Duodenal mucosa (tissue), 2 donors: ENCODE measurements at regions not wholly inside any gene's neighbourhood (a gene's known extent, or its start where the extent isn't known, plus 50 kb on each side); places are given as distances from the start of the nearest gene placed in this dataset.
"Not testable (repeated sequence)": the region's sequence is repeated elsewhere in the genome, so short reads cannot be mapped to it uniquely, and the experiment has no call there.

Experiments used
- H3K27ac ChIP-seq: one replicate; pipeline ENCODE4 v1.7.0; 2013; ENCODE audit warnings: low read depth, low read length
- H3K27me3 ChIP-seq, 2 donors: one replicate each; pipeline ENCODE4 v1.7.0; 2013; ENCODE audit warnings: low read length in 2 of 2, control low read depth in 1 of 2; ENCODE audit not compliant: insufficient read depth in 2 of 2, control insufficient read depth in 1 of 2
- H3K36me3 ChIP-seq, 2 donors: one replicate each; pipeline ENCODE4 v1.7.0; 2013; ENCODE audit warnings: low read length in 2 of 2, control low read depth in 1 of 2; ENCODE audit not compliant: insufficient read depth in 2 of 2, control insufficient read depth in 1 of 2
- H3K4me1 ChIP-seq, 2 donors: one replicate each; pipeline ENCODE4 v1.7.0; 2013; ENCODE audit warnings: low read length in 2 of 2, control low read depth in 1 of 2; ENCODE audit not compliant: insufficient read depth in 2 of 2, control insufficient read depth in 1 of 2
- H3K4me3 ChIP-seq, 2 donors: one replicate each; pipeline ENCODE4 v1.7.0; 2013; ENCODE audit warnings: low read length in 2 of 2, low read depth in 1 of 2
- H3K9ac ChIP-seq, 2 donors: one replicate each; pipeline ENCODE4 v1.7.0; 2013; ENCODE audit warnings: low read length in 2 of 2, low read depth in 1 of 2
- H3K9me3 ChIP-seq, 2 donors: one replicate each; pipeline ENCODE4 v1.7.0; 2013; ENCODE audit warnings: low read length in 2 of 2, control low read depth in 1 of 2; ENCODE audit not compliant: control insufficient read depth in 1 of 2

DNA sequence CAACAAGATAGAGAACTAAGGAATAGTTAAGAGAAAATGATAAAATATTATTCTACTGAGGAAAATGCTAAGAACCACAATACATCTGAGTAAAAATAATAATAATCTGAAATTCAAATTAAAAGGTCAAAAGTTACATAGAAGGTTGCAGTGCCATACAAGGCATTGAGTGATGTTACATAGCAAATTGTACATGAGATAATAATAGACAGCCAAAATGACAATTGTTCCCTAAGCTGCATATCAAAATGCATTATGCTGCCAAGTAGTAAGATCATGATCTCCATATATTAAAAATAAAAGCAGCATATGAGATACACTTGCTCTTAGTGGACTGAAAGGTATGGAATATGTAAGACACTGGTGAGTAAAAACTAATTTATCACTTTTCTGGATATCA is 547.7 kb downstream of the KCNT2 start:
- no peaks in the 10 kb centered on the region for H3K27me3 ChIP-seq
- no peaks in the 10 kb centered on the region for H3K36me3 ChIP-seq
- no peak overlapping the region for H3K9ac ChIP-seq
- no peaks in the 10 kb centered on the region for H3K4me1 ChIP-seq
- no peak overlapping the region for H3K27ac ChIP-seq
- H3K9me3 ChIP-seq: no peaks in the 10 kb centered on the region
- no peak overlapping the region for H3K4me3 ChIP-seq

DNA sequence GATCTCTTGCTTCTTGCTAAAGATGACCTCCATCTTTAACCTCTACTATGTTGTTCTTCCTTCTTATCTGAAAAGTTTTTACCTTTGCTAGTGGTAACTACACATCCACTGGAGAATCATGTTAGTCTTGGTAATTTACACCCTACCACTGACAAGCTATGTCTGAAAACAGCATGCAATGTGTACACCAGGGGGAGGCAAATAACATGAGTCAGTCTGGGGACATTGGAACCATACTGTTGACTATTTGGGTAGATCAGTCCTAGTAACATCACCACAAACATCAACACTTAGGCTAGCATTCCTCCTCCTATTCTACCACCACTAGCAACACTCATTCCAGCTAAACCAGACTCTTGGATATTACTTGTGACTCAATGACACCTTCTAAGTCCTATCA is 549.0 kb downstream of the KCNT2 start:
- Histone ChIP-seq H3K36me3 (no peaks in the 10 kb centered on the region), H3K27me3 (no peaks in the 10 kb centered on the region), H3K4me3 (no peak overlapping the region), H3K4me1 (no peaks in the 10 kb centered on the region), H3K9ac (no peak overlapping the region), H3K9me3 (no peaks in the 10 kb centered on the region), H3K27ac (no peak overlapping the region)

DNA sequence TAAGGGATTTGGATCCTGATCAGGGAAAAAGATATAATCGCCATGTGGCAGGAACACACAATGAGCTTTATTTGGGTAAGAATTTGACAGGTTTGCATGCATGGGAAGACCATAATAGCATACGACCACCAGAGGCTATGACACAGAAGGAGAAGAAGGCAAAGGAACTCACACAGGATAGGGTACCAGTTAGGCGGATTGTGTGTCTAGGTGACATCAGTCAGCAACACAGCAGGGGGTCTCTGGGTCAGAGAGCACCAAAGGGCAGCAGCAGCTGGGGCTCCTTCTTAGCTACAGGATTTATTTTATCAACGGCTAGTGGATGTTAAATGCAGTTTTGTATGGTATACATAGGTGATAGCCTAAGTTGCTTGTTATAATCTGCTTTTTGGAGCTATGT is 551.3 kb downstream of the KCNT2 start:
- Histone ChIP-seq H3K9ac (no peak overlapping the region), H3K9me3 (no peaks in the 10 kb centered on the region), H3K4me3 (no peak overlapping the region), H3K36me3 (no peaks in the 10 kb centered on the region), H3K27me3 (no peaks in the 10 kb centered on the region), H3K4me1 (no peaks in the 10 kb centered on the region), H3K27ac (no peak overlapping the region)

DNA sequence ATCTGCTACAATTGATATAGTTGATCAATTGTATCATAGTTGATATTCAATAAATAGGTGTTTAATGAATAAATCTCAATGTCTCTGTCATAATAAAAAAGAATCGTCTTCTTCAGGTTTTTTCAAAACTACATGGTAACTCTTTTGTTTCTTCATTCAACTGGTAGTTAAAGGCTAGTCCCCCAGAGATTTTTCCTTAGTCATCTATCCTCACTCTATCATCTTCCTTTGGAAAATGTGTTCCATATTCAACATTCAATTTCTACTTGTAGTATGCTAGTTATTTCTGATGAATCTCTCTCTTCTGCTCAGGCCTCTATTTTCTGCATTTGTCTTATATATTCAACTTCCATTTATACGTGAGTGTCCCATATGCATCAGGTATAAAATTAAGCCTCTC is 558.8 kb downstream of the KCNT2 start:
- Histone ChIP-seq H3K36me3 (no peaks in the 10 kb centered on the region), H3K27me3 (no peaks in the 10 kb centered on the region), H3K9me3 (no peaks in the 10 kb centered on the region), H3K9ac (no peak overlapping the region), H3K4me3 (no peak overlapping the region), H3K27ac (no peak overlapping the region), H3K4me1 (no peaks in the 10 kb centered on the region)

DNA sequence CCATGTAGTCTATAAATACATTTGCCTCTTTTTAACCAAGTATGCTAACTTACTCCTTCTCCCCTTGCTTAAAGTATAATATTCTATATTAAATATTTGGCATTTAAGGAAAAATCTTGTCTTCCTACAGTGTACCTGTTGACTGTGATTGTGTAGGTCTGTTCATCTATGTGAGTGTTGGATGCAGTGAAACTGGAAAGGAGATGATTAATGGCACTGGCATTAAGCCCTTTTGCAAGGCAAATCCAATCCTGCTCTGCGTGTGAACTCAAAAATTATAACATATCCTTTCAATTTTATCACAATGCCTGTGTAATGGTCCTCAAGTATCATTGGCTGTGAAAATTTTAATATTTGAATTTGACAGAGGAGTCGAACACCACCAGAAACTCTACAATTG is 565.0 kb downstream of the KCNT2 start:
- H3K27me3 ChIP-seq: no peaks in the 10 kb centered on the region
- H3K36me3 ChIP-seq: no peaks in the 10 kb centered on the region
- H3K4me3 ChIP-seq: no peak overlapping the region
- H3K9me3 ChIP-seq: no peaks in the 10 kb centered on the region
- H3K4me1 ChIP-seq: no peaks in the 10 kb centered on the region
- no peak overlapping the region for H3K27ac ChIP-seq
- no peak overlapping the region for H3K9ac ChIP-seq

DNA sequence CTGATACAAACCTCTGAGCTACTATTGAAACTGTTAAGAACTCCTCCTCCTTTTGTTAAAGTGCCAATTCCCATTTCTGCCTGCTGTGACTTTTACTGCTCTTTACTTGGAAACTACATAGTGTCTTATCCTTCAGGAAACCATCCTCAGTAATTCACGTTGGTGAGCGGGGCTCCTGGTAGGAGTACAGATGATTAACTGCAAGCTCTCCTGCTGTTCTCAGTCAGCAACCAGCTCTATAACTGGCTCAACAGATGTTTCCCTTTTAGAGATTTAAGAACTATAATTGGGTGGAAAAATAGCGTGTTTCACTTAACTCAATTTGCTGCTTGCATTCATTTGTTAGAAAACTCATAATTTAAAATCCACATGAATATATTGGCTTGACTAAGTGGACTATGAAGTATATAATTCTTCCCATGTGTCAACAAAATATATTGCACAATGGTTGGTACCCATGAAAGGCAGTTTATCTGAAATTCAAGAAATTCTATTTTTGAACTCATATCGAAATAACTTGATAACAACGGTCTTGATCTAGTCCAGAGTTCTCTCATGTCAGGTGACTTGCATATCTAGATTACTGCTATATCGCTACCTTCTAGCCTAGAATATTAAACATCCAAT is 574.0 kb downstream of the KCNT2 start:
- Histone ChIP-seq H3K36me3 (no peaks in the 10 kb centered on the region), H3K9me3 (no peaks in the 10 kb centered on the region), H3K4me3 (no peak overlapping the region), H3K27me3 (no peaks in the 10 kb centered on the region), H3K27ac (no peak overlapping the region), H3K9ac (no peak overlapping the region), H3K4me1 (no peaks in the 10 kb centered on the region)

DNA sequence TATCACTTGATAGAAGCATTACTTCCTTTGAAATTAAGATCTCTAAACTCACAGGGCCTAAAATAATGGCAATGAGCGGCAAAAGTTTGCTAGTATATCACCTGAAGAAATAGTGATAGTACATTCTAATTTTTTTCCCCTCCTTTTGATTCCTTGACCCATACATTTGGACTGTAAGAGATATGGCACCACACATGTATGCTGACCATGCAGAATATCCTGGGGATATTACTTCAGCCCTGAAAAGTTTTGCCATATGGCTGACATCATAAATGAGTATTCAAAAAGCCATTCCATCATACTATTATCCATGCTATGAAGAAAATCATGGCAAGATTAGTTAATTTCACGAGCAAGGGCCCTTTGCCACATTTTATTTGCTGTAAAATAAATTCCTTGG is 576.9 kb downstream of the KCNT2 start:
- not testable (repeated sequence) for H3K9me3 ChIP-seq, H3K36me3 ChIP-seq, H3K4me3 ChIP-seq, H3K9ac ChIP-seq, H3K27ac ChIP-seq, H3K27me3 ChIP-seq, H3K4me1 ChIP-seq

DNA sequence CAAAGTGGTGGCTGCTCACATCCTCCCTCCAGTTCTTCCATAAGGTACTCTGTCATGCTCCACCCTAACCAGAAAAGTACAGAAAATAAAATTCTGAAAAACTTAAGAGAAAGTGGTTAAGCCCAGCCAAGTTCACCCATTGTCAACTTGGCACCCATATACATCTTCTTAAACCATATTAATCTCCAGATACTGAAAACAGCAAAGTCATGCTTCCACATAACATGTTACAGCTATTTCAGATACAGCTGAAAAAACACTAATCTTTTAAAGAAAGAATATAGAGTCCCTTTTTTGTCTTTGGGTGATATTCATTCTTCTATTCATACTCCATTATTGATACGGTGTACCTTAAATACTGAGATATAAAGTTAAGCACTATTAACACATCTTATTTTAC is 577.8 kb downstream of the KCNT2 start:
- Histone ChIP-seq H3K27me3 (no peaks in the 10 kb centered on the region), H3K27ac (no peak overlapping the region), H3K9ac (no peak overlapping the region), H3K4me3 (no peak overlapping the region), H3K4me1 (no peaks in the 10 kb centered on the region), H3K9me3 (no peaks in the 10 kb centered on the region), H3K36me3 (no peaks in the 10 kb centered on the region)

DNA sequence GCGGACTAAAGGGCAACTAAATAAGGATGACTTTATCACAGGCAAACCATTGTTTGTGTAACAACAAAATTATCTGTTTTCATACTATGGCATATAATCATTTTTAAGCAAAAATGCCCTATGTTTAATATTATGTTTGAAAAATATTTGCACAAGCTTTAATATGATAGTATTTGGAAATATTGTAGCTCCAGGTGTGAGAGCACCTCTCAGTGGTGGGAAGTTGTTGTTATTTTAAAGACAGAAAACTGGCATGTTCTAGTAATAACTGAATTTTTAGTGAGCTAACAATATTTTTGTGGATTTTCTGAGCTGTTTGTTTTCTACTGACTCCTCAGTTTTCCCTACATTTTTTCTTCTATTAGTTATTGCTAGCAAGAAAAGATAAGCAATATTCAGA is 578.8 kb downstream of the KCNT2 start:
- H3K4me1 ChIP-seq: no peaks in the 10 kb centered on the region
- H3K9ac ChIP-seq: no peak overlapping the region
- H3K27me3 ChIP-seq: no peaks in the 10 kb centered on the region
- H3K9me3 ChIP-seq: no peaks in the 10 kb centered on the region
- no peaks in the 10 kb centered on the region for H3K36me3 ChIP-seq
- no peak overlapping the region for H3K27ac ChIP-seq
- H3K4me3 ChIP-seq: no peak overlapping the region

DNA sequence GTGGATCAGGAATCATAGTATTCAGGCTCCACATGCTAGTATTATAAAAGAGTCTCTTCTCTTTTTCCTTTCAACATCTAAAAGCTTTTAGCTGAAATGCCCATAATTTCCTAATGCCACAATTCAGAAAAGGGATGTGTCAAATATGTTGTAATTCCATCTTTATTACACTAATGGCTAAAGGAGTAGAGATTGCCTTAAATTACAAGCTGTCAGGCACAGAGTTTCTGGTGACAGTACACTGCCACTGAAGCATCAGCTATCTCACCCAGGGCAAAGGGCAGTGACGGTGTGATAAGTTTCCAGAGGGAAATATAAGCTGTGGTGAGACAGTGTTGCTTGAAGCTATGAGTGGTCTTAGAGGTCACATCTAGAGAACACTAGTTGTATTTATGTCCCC is 581.1 kb downstream of the KCNT2 start:
- Histone ChIP-seq H3K27ac (no peak overlapping the region), H3K36me3 (no peaks in the 10 kb centered on the region), H3K9ac (no peak overlapping the region), H3K4me1 (no peaks in the 10 kb centered on the region), H3K9me3 (no peaks in the 10 kb centered on the region), H3K27me3 (no peaks in the 10 kb centered on the region), H3K4me3 (no peak overlapping the region)

DNA sequence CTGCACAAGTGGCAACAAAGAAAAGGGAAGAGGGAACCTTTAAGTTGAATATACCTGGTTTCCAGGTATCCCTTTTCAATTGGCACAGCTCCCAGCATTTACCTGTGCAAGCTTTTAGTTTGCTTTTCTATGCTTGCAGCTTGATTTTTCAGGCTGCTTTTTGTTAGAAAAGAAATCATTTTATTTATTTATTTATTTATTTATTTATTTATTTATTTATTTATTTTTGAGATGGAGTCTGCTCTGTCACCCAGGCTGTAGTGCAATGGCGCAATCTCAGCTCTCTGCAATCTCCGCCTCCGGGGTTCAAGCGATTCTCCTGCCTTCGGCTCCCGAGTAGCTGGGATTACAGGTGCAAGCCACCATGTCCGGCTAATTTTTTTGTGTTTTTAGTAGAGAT is 587.1 kb downstream of the KCNT2 start:
- not testable (repeated sequence) for H3K4me3 ChIP-seq, H3K27ac ChIP-seq, H3K27me3 ChIP-seq, H3K9ac ChIP-seq, H3K4me1 ChIP-seq, H3K9me3 ChIP-seq, H3K36me3 ChIP-seq
